ENCODE measurements at regions not wholly inside any gene's neighbourhood (a gene's known extent, or its start where the extent isn't known, plus 50 kb on each side); places are given as distances from the start of the nearest gene placed in this dataset.
"Not testable (repeated sequence)": the region's sequence is repeated elsewhere in the genome, so short reads cannot be mapped to it uniquely, and the experiment has no call there.

DNA sequence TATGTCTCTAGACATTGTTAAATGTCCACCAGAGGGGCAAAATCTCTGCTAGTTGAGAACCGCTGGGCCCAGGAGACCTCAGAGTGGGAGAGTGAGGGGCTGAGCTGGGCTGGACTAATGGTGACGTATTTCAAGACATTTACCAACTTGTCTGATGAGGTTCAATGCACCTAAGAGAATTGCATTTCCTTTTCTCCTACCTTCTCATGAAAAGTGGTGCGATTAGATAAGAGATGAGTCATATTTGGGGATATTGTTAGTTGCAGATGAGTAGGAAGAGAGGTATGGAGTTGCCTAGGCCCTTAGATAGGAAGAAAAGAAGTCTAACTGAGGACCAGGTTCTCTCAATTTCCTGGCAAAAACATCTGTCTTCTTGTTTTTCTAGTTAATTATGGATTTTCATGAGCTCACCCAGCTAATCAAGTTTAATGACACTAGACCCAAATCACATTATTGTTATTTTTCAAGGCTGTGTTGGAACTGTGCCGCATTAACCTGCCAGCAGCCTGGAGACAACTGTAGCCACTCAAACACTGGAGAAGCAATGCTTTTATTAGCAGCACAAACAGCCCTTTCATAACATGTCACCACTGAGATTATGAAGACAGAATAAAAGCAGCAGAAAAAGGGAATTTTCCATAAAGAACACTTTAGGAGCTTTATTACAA, 144.2 kb downstream of the PDCD6IP start:
- DNase-seq: no peak
- no peak overlapping the region for H3K4me3 Mint-ChIP-seq
- H3K9me3 Mint-ChIP-seq: no peaks in the 10 kb centered on the region

DNA sequence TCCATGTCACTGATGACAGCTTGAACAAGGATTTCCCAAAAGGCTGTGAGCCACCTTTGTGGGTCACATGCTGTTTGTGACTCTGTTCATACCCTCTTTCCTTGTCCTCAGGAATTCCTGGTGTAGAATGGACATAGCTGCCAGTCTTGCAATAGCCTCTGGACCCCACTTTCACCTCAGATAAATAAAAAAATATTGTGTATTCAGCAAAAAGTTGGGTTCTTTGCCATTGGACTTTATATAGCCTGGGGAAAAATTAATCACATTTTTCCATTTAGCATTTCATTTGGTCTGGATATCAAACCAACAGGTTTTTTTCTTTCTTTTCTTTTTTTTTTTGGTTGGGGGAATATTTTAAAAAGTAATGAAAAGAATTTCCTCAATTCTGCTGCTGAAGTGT, 144.8 kb downstream of the PDCD6IP start:
- Mint-ChIP-seq H3K4me3 (no peak overlapping the region), H3K27ac (no peak overlapping the region), H3K4me1 (peaks cover 0 to 8% of the 10 kb centered on the region in 2 donors), H3K27me3 (no peaks in the 10 kb centered on the region), H3K9me3 (no peaks in the 10 kb centered on the region), H3K36me3 (no peaks in the 10 kb centered on the region)
- ATAC-seq (replicated peaks): no peak
- no peak for DNase-seq

More for the DNA sequence above, 144.2 kb downstream of the PDCD6IP start:
- Mint-ChIP-seq H3K36me3 (no peaks in the 10 kb centered on the region), H3K27me3 (no peaks in the 10 kb centered on the region), H3K4me1 (peaks cover 0 to 8% of the 10 kb centered on the region in 2 donors), H3K27ac (no peak overlapping the region)
- ATAC-seq (replicated peaks): peak; percentile 44 to 70

DNA sequence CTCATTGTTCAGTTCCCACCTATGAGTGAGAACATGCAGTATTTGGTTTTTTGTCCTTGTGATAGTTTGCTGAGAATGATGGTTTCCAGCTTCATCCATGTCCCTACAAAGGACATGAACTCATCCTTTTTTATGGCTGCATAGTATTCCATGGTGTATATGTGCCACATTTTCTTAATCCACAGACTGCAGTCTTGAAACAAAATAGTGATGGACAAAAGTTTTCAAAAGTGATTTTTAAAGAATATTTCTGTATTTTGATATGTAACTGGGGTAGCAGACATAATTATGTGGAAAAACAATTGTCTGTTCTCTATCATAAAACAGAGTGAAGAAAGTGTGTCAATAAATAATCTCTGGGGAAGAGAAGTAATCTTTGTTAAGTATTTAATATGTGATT, 148.2 kb downstream of the PDCD6IP start:
- ATAC-seq (replicated peaks); DNase-seq; H3K27me3 Mint-ChIP-seq; H3K27ac Mint-ChIP-seq; H3K9me3 Mint-ChIP-seq; H3K4me1 Mint-ChIP-seq; H3K36me3 Mint-ChIP-seq; H3K4me3 Mint-ChIP-seq: not testable (repeated sequence)

DNA sequence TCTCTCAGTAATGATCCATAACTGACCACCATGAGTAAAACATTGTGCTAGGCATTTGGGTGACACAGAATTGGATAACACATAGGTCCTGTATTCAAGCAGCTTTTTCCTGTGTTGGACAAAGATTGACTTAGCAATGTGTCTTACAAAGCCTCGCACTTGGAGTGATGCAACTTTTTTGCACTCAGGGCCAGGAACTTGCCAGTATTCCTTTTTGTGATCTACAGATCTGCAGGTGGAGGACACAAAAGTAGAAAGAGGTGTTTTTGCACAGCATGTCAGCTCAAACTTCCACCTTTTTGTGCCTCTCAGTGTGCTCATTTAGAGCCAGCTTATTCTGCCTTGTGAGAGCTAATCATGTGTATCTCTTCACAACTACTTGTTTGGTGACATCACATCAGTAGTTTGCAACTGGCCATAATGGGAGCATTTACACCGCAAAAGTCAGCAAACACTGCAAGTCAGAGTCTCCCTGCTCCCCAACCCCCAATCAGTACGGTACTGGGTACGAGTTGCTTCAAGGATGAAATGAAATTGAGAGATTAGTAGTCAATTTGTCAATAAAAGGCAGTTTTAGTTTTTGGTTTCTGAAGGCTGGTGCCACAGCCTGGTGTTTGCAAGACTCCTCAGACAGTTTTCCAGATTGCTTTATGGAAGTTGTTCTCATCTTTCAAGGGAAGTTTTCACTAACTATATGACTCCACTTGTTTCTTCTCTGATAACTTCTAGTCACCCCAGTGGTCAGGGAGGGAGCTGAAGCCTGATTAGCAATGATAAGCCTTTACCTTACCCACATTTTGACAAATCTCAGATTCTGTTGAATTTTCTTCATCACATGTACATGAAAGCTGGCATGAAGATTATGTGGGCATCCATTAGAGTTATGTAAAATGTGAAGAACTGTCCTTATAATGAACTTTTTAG, 149.1 kb downstream of the PDCD6IP start:
- Mint-ChIP-seq H3K36me3 (no peaks in the 10 kb centered on the region), H3K4me3 (no peak overlapping the region), H3K9me3 (no peaks in the 10 kb centered on the region), H3K4me1 (peaks cover 0 to under 1% of the 10 kb centered on the region in 2 donors), H3K27me3 (no peaks in the 10 kb centered on the region), H3K27ac (no peak overlapping the region)
- DNase-seq: no peak
- no peak for ATAC-seq (replicated peaks)

DNA sequence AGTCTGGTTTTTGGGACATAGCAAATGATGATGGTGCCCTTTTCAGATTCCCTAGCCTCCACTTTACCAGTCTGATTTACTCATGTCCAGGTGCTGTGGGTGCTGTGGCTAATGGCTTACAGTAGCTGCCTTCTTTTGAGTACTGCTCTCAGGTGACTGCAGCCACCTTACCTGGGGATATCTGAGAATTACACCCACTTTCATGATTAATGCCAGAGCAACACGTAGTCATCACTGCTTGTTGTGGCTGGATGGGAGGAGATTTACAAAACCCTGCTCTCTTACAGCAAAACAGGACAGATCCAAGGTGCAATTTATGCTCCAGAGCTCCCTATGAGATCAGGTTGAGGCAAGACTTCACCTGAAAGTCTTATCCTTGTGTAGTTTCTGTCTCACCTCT, 150.6 kb downstream of the PDCD6IP start:
- no peaks in the 10 kb centered on the region for H3K36me3 Mint-ChIP-seq
- H3K27ac Mint-ChIP-seq: no peak overlapping the region
- H3K4me1 Mint-ChIP-seq: no peaks in the 10 kb centered on the region
- H3K27me3 Mint-ChIP-seq: no peaks in the 10 kb centered on the region
- H3K4me3 Mint-ChIP-seq: no peak overlapping the region
- DNase-seq (no peak), ATAC-seq (replicated peaks) (no peak)
- H3K9me3 Mint-ChIP-seq: no peaks in the 10 kb centered on the region

DNA sequence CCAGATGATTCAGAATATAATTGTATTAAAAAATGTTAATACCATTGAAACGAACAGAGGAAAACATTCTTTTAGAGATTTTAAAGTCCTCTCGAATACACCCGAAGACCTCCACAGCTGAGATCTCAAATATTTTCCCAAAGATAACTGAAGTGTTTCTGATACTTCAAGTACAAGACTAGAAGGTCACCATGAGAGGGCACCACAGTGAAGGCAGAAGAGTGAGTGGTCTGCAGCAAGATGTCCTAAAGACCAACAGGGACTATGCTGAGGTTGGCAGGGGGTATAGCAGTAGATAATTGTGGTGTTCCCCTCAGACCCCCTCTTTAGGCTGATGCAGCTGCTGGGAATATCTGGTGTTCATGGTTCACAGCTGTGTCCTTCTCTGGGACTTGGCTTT, 156.5 kb downstream of the PDCD6IP start:
- Mint-ChIP-seq H3K27me3 (peaks cover 0 to 6% of the 10 kb centered on the region in 2 donors), H3K27ac (no peak overlapping the region), H3K4me1 (no peaks in the 10 kb centered on the region), H3K36me3 (peaks cover 0 to 1% of the 10 kb centered on the region in 2 donors), H3K4me3 (no peak overlapping the region), H3K9me3 (no peaks in the 10 kb centered on the region)
- DNase-seq (no peak), ATAC-seq (replicated peaks) (peak in 1 of 2 donors; percentile 46)

DNA sequence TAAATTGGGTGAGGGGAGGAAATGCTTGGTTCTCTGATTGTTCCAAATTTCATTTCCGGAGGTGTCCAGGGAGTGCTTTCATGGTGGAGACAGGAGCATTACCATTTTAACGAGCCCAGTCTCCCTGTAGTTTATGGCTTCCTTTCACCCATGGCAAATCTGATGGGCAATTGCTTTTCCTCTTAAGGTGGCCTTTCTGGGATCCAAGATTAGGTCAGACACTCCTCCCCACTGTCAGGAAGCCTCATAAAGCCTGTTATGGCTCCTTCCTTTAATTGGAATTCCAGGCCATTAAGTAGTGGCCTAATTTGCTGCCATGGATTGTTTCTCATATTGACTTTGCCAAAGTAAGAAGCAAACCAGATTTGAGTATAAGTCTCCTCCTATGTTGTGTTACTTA, 157.8 kb downstream of the PDCD6IP start:
- Mint-ChIP-seq H3K4me3 (no peak overlapping the region), H3K36me3 (peaks cover 0 to 1% of the 10 kb centered on the region in 2 donors), H3K27ac (no peak overlapping the region), H3K27me3 (peaks cover 0 to 6% of the 10 kb centered on the region in 2 donors), H3K4me1 (no peaks in the 10 kb centered on the region), H3K9me3 (no peaks in the 10 kb centered on the region)
- ATAC-seq (replicated peaks) (no peak), DNase-seq (no peak)

DNA sequence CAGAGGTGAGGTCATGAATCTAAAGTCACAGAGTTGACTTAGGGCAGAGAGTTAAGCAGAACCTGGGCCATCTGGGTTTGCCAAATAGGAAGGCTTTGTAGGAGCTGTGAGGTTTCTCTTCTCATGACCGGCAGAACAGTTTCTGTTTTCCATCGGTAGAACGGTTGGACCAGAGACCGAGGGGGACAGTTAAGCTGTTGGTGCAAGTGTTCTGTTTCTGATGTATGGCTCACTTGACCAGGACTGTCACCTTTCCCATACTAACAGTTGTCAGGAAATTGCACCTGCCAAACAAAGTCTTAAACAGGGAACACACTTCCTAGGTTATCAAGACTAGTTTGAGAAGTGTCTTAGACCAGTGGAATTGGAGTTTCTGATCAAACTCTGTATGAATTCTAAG, 158.3 kb downstream of the PDCD6IP start:
- Mint-ChIP-seq H3K27ac (no peak overlapping the region), H3K36me3 (peaks cover 0 to 1% of the 10 kb centered on the region in 2 donors)

DNA sequence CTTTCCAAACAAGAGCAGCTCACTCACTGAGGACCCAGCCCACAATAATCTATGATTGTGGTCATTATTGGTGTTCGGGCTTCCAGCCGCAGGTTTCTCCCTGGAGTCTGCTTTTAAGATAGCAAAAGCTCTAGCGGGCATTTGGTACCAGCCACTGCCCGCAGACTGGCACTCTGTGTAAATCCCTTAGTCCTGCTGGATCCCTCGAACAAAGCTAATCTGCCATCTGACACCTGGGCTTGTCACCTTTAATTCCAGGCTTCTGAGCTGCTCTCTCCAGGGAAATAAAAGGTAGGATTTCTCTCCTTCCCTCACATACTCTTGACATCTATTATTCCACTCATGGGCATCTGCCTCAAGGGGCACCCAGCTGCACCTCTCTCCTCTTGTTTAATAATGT, 158.7 kb downstream of the PDCD6IP start:
- ATAC-seq (replicated peaks): no peak
- no peak for DNase-seq
- H3K4me3 Mint-ChIP-seq: no peak overlapping the region
- H3K36me3 Mint-ChIP-seq: peaks cover 0 to 1% of the 10 kb centered on the region in 2 donors
- no peaks in the 10 kb centered on the region for H3K4me1 Mint-ChIP-seq
- no peak overlapping the region for H3K27ac Mint-ChIP-seq
- peaks cover 0 to 6% of the 10 kb centered on the region in 2 donors for H3K27me3 Mint-ChIP-seq
- no peaks in the 10 kb centered on the region for H3K9me3 Mint-ChIP-seq

More for the DNA sequence above, 158.3 kb downstream of the PDCD6IP start:
- H3K9me3 Mint-ChIP-seq: no peaks in the 10 kb centered on the region
- H3K4me3 Mint-ChIP-seq: no peak overlapping the region
- no peaks in the 10 kb centered on the region for H3K4me1 Mint-ChIP-seq
- ATAC-seq (replicated peaks) (no peak), DNase-seq (no peak)
- peaks cover 0 to 6% of the 10 kb centered on the region in 2 donors for H3K27me3 Mint-ChIP-seq

DNA sequence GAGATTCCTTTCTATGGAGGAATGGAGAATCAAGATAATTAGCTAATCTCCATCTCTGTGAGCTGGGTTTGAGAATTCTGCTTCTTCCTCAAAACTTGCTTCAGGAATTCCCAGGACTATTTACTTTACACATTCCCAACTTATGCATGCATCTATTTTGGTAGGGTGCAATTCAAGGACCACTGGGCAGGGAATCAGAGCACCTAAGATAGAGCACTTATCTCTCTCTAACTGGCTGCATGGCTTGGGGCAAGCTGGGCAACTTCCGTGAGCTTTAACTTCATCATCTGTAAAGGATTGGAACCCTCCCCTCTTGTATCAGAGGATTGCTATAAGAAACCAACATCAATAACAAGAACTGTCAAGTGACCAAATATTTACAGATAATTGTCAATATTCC, 160.2 kb downstream of the PDCD6IP start:
- H3K27ac Mint-ChIP-seq: no peak overlapping the region
- peaks cover 0 to 1% of the 10 kb centered on the region in 2 donors for H3K36me3 Mint-ChIP-seq
- H3K4me1 Mint-ChIP-seq: no peaks in the 10 kb centered on the region
- H3K27me3 Mint-ChIP-seq: peaks cover 0 to 6% of the 10 kb centered on the region in 2 donors
- H3K9me3 Mint-ChIP-seq: peaks cover 0 to 1% of the 10 kb centered on the region in 2 donors
- DNase-seq (no peak), ATAC-seq (replicated peaks) (no peak)
- H3K4me3 Mint-ChIP-seq: no peak overlapping the region

DNA sequence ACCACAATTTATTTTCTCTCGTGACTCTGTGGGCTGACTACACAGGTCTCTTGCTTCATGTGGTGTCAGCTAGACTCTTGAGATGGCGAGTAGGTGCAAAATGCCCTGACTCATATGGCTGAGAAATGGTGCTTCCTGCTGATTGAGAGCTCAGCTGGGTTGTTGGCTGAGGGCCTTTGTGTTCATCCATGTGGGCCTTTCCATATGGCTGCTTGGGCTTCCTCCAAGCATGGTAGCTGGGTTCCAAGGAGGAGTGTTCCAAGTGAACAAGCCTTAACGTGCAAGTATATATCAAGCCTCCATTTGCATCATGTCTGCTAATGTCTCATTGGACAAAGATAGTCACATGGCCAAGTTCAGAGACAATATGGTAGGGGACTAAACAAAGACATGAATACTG, 164.0 kb downstream of the PDCD6IP start:
- DNase-seq: no peak
- no peaks in the 10 kb centered on the region for H3K4me1 Mint-ChIP-seq
- H3K36me3 Mint-ChIP-seq: peaks cover 0 to 1% of the 10 kb centered on the region in 2 donors
- peaks cover 0 to 3% of the 10 kb centered on the region in 2 donors for H3K9me3 Mint-ChIP-seq
- no peak for ATAC-seq (replicated peaks)
- no peak overlapping the region for H3K4me3 Mint-ChIP-seq
- peaks cover 0 to 6% of the 10 kb centered on the region in 2 donors for H3K27me3 Mint-ChIP-seq
- no peak overlapping the region for H3K27ac Mint-ChIP-seq

DNA sequence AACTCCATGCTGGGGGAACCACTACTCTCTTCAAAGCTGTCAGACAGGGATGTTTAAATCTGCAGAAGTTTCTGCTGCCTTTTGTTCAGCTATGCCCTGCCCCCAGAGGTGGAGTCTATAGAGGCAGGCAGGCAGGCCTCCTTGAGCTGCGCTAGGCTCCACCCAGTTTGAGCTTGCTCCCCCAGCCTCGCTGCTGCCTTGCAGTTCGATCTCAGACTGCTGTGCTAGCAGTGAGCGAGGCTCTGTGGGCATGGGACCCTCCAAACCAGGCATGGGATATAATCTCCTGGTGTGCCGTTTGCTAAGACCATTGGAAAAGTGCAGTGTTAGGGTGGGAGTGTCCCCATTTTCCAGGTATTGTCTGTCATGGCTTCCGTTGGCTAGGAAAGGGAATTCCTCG, 171.8 kb downstream of the PDCD6IP start:
- H3K9me3 Mint-ChIP-seq: peaks cover 8 to 12% of the 10 kb centered on the region in 2 donors
- not testable (repeated sequence) for DNase-seq; ATAC-seq (replicated peaks); H3K36me3 Mint-ChIP-seq; H3K4me3 Mint-ChIP-seq; H3K27ac Mint-ChIP-seq; H3K4me1 Mint-ChIP-seq
- peaks cover 10 to 16% of the 10 kb centered on the region in 2 donors for H3K27me3 Mint-ChIP-seq

DNA sequence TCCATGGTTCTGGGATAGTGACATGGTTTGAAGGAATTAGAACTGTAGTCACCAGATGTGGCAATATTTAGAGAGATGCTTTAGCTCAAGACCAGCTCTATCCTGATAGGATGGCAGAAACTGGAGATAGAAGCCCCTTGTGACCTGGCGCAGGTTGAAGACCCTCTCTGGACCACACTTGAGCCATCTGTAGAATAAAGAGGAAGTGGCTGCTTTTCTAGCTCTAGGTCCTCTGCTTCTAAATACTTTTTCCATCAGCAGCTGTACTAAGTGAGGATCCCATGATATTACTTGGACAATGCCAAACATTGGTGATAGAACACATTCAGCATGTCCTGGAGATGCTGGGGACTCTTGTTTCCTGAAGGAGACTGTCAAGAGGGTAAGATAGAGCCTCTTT, 172.6 kb downstream of the PDCD6IP start:
- Mint-ChIP-seq H3K36me3 (peaks cover 4 to 8% of the 10 kb centered on the region in 2 donors), H3K27me3 (peaks cover 10 to 16% of the 10 kb centered on the region in 2 donors), H3K4me3 (no peak overlapping the region), H3K4me1 (no peaks in the 10 kb centered on the region), H3K27ac (no peak overlapping the region), H3K9me3 (peaks cover 8 to 12% of the 10 kb centered on the region in 2 donors)
- ATAC-seq (replicated peaks) (no peak), DNase-seq (no peak)

DNA sequence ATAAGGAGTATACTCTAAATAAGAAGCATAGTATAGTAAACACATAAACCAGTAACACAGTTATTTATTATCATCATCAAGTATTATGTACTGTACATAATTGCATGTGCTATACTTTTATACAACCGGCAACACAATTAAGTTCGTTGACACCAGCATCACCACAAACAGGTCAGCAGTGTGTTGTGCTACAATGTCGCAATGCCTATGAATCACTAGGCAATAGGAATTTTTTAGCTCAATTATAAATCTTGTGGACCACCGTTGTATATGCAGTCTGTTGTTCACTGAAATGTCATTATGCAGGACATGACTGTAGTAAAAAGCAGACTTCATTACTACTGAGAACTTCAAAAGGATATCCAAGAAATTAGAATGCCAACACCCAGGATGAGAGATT, 177.0 kb downstream of the PDCD6IP start:
- Mint-ChIP-seq H3K27me3 (peaks cover 7 to 11% of the 10 kb centered on the region in 2 donors), H3K27ac (no peak overlapping the region), H3K36me3 (peaks cover 3 to 5% of the 10 kb centered on the region in 2 donors), H3K4me3 (no peak overlapping the region), H3K9me3 (peaks cover 5 to 6% of the 10 kb centered on the region in 2 donors), H3K4me1 (no peaks in the 10 kb centered on the region)
- ATAC-seq (replicated peaks): no peak
- DNase-seq: no peak

DNA sequence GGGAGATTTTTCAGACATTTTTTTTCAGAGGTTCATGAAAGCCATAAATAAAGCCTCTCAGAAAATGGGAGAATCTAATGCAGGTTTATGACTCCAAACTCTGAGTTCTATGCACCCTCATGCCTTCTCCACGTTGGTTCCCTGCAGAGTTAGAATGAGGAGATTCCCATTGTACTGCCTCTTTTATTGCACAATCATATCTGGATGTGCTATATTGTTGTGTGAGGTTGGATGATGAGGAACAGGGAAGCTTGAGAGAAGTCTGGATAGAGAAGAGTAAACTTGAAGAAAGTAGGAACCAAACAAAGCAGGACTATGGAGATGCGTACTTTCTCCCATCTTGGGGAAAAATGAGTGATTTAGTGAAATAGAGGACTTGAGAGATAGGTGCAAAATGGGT, 178.8 kb downstream of the PDCD6IP start:
- no peaks in the 10 kb centered on the region for H3K9me3 Mint-ChIP-seq
- DNase-seq (no peak), ATAC-seq (replicated peaks) (no peak)
- no peaks in the 10 kb centered on the region for H3K4me1 Mint-ChIP-seq
- H3K4me3 Mint-ChIP-seq: no peak overlapping the region
- no peaks in the 10 kb centered on the region for H3K36me3 Mint-ChIP-seq
- H3K27ac Mint-ChIP-seq: no peak overlapping the region
- peaks cover 0 to 5% of the 10 kb centered on the region in 2 donors for H3K27me3 Mint-ChIP-seq

Data from stimulated activated naive B cell treated with anti-CD40 and anti-IgM and Interleukin-4, amounts not matched to agents 10 μg/mL and 1 μg/mL and 100 μg/mL, for 72 hours (primary cell).